HuH-7.5 (cell line): ENCODE measurements at regions not wholly inside any gene's neighbourhood (a gene's known extent, or its start where the extent isn't known, plus 50 kb on each side); places are given as distances from the start of the nearest gene placed in this dataset.

Experiments used
- DNase-seq: peaks from one replicate; pipeline ENCODE4 v3.0.0; 2011; ENCODE audit warnings: low spot score

DNA sequence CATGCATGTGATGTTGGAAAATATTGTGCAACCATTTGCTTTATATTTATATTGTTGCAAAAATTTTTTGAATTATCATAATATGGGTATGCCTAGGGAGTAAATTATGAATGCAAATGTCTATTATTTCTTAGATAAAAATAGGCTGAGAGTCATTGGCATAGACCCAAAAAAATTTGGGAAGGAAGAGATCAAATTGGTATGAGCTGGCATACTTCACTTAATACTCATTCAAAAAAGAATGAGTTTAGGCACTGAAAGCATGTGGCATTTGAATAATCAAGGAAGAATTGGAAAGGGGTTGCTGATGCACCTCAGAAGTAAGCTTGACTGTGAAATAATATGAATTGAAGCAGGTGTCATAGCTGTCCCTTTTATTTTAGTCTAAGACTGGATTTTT is 764.0 kb upstream of the DPPA4 start:
- DNase-seq = no peak

DNA sequence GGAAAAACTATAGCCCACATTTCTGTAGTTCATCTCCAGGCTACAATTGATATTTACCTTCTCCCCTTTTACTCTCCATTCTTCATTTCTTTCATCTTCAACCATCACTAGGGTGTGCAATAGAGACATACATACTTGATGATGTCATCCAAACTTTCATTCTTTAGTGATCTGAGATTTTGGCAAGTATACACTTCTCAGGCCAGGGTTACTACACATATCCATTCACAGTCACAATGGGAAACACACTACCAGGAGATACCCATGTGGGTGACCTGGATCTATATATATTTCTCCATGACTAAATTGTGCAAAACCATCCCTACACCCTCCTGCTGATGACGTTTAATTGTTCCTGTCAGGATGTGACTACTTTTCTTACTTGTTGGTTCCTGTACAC is 769.5 kb upstream of the DPPA4 start:
- no peak for DNase-seq

DNA sequence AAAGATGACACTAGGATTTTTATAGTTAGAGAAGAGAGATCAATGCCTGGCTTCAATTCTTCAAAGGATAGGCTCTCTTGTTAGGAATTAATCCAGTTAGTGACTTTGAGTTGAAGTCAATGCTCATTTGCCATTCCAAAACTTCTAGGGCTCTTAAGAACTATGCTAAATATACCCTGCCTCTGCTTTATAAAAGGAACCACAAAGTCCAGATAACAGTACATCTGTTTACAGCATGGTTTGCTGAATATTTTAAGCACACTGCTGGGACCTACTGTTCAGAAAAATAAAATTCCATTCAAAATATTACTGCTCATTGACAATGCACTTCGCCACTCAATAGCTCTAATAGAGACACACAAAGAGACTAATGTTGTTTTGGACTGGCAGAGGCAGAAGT is 786.6 kb upstream of the DPPA4 start:
- DNase-seq = no peak

DNA sequence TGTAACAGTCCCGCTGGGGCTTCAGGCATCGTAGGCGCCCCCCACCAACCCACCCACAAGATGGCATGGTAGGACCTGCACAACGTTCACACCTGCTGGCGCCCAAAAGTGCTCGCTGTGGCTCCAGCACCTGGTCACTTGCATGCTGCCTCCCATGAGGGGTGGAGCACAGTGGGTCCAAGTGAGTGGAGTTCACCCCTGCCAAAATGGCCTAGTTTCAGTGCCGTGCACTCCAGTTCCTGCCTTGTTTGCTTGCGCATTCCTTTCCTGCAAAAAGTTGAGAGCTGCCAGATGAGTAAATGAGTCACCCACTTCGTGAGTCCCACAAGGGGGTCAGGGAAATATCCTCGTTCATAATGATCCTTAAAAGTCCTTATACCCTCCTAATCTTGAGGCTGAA is 788.7 kb upstream of the DPPA4 start:
- no peak for DNase-seq

DNA sequence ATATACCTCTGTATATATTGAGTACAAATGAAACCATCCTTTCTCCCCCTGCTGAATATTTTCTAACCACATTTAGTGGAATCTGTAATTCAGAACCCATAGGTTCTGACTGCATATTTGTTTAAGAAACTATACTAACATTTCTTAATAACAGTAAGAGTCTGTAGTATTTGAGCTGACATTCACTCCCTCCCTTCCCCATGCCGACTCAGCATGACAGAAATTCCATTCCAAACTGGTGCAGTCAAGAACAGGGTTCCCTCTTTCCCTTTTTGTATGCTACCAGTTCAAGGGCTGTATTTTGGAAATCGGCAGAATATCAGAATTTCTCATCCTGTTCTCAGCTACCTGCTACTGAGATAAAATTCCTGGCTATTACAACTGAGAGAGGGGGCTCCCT is 796.6 kb upstream of the DPPA4 start:
- no peak for DNase-seq

DNA sequence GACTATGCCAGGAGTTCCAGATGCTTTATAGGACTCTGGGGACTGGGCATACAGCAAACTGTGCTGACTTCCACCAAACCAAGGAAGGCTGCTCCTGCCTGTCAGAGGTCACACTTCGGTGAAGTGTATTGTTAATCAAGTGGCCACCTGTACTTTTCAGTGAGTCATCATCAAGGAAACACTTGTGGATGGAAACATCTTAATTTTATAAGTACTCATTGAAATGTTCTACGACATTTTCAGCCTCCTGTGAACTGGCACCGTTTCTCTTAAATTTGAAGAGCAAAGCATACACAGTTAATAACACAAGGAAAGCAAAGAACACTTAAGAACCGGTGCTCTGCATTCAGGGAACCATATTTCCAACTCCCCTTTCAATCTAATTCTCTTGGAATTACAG is 801.7 kb upstream of the DPPA4 start:
- no peak for DNase-seq

DNA sequence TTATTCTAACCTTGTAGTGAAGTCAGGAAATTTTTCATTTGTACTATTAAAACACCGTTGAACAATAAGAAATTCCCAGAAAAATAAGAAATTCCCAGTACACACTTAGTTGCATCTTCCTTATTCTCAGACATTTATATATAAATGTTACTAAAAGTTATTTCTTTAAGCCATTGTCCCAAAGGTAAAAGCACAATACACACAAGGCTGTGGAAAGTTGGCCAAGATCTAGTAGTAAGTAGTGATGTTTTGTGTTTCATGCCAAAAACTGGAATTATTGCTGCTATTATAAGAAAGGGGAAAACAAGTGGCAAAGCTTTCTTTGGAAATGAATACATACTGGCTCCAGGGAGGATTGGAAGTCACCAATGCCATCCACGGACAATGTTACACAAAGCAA is 802.5 kb upstream of the DPPA4 start:
- DNase-seq = no peak

DNA sequence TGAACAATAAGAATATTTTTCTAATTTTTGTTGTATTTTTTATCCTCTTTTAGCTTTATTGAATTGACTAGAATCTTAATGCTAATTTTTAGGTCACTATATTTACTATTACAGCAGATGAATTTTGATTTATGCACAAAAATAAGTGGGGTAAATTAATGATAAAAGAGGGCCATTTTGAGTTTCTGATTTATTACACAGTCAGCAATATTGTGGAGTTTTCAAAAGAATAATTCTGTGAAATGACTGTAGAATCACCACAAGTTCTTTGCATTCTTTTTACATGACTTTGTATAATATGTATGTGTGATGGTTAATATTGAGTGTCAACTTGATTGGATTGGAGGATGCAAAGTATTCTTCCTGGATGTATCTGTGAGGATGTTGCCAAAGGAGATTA is 812.4 kb upstream of the DPPA4 start:
- no peak for DNase-seq

DNA sequence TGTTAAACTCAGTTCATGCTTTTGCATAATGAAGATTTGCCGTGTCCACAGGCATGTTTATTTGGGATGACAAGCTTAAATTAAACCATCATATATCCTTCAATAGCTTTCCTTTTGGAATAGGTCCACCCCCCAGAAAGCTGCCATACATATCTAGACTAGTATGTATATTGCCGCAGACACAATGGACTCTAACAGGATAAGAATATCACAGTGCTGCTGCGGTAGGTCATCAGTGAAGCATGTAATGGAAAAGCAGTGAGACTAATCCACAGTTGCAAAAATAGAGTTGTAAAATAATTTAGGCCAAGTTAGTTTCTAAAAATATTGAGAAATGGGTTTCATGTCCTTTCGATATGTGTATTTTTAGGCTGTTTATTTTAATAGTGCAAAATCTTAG is 819.9 kb upstream of the DPPA4 start:
- DNase-seq = no peak

DNA sequence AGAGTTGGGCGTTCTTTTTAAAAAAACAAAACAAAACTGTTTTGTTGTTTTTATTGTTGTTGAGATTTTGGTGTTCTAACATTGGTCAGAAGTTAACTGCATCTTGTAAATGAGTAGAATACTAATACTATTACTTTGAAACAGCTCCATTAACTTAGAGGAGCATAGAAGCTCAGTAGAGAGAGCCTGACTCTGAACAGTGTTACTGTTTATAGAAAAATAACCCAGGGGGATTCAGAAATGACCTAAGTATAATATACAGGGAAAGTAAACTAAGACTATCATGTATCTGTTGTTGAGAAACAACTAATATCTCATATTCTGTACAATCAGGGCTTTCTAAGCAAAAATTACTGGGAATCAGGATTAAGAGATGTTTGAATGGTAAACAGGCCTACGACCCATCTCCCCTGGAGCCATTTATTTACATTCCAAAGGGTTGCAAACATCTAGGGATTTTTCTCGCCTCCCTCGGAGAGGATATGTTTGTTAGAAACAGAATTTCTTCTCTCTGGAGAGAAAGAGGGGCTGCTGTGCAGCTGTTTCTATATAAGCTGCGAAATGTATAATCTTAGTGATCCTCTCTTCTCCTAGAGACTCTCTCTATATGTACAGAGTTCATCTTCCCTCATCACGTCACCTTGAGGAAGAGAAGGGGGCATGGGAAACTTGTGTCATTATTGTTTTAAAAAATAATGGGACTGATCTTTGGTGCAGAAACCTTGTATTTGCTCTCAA is 827.5 kb upstream of the DPPA4 start:
- peak; percentile 12 for DNase-seq

DNA sequence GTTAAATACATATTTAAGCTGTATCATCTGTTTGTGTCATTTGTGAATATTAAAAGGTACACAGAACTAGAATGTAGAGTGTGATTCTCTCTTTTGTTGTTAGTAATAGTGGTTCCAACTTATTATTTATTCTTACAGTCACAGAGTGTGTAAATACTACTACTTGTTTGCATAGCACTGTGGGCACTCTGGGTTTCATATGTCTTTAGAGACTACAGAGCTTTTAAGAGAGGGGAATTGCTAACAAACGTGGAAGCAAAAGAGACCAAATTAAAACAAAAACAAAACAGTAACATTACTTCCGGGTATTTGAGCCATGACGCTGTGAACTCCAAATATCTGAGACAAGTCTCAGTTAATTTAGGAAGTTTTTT is 828.0 kb upstream of the DPPA4 start:
- DNase-seq = no peak

DNA sequence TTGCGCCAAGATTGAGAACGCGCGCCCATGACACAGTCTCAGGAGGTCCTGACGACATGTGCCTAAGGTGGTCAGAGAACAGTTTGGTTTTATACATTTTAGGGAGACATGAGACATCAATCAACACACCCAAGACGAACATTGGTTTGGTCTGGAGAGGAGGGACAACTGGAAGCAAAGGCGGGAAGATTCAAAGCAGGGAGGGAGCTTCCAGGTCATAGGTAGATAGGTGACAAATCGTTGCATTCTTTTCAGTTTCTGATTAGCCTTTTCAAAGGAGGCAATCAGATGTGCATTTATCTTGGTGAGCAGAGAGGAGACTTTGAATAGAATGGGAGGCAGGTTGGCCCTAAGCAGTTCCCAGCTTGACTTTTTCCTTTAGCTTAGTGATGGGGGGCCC is 828.4 kb upstream of the DPPA4 start:
- DNase-seq = no peak

DNA sequence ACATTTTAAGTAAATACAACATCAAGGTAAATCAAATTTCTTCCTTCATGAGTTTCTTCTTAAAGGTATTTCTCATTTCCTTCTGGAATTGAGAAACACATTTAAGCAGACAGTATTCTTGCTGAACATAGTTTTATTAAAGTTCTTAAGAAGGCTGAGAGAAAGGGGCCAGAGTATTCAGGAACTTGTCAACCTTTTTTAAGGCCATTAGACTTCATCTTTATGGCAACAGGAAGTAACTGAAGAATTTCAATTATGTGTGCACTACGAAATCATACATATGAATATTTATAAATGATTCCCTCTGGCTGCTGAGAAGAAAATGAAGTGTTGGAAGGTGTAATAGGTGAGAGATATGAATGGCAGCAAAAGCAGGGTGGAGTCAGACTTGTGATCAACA is 829.4 kb upstream of the DPPA4 start:
- DNase-seq = no peak

DNA sequence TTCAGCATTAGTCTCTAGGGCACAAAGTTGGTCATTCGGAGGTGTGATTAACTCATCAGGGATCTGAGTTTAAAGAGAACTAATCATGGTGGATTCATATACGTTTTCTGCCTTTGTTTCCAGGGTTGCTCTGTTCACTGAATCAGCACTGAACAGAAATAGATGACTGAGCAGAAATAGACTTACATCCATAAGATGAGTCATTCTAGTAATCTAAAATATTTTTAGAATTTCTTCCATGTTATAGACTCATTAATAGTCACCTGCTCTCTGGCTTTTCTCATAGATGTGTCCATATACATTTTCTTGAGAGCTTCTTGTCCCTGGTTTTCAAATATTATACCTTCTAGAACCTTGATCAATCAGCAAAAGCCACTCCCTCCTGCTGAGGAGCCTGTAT is 837.6 kb upstream of the DPPA4 start:
- no peak for DNase-seq

DNA sequence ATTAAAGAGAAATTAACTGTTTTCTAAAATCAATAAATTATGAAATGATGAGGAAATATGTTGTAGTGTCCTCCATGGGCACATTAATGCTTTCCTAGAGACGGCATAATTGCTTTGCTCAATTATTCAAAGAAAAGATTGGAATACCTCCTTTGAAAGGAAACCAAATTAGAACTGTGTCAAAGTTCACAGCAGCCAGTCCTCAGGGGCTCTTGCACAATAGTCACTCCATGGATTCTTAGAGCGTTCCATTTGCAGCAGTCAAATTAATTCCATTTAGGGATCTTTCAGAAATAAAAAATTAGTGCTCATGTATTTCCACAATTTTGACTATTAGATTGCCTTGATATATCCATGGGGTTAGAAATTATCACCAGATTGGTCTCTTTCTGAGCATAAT is 841.6 kb upstream of the DPPA4 start:
- DNase-seq = no peak

DNA sequence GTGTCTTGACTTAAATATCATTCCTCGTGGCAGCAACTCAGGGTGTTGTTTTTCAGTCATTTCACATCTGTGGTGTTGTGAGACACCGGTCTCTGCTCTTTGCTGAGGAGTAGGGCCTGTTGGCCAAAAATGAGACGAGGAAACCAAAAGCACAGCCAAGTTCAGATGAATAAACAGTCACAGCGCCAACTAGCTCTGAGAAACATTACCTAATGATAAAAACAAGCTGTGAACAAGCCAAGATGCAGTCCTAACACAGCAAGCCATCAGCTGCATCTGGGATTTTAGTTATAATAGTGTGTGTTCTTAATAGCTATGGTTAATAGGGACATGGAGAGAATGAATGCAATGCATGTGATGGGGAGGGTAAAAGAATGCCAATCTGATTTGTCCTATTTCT is 843.4 kb upstream of the DPPA4 start:
- no peak for DNase-seq

DNA sequence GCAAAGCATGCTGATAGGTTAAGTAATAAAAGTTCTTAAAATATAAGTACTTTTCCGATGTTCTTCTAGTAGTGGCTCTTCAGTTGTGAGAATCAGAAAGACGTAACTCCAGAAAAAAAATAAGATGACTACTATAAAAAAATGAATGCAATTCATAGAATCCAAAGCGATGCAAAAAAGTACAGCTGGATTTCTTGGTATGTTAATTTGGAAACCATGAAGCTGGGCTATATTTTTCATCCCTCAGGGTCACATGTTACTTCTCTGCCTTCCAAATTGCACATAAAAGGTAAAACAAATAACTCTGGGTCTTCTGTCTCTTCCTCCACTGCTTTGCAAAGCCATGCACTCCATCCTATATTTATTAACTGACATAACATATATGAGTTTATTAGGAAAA is 843.9 kb upstream of the DPPA4 start:
- no peak for DNase-seq

DNA sequence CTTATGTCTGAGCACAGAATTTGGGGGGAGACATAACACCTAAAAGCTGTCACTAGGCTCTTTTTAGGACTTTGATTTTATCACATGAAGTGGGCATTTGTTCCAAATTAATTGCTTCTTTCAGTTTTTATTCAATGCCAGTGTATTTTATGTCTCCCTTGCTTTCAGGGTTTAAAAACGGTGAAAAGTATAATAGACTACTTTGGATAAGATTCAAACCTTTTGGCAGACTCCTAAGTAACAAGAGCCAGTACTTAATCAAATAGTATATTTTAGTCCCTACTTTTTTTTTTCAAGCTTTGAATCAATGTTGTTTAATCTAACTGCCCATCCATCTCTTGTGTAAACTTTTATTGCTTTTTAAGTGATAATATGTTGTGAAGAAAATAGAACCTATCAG is 847.2 kb upstream of the DPPA4 start:
- no peak for DNase-seq

DNA sequence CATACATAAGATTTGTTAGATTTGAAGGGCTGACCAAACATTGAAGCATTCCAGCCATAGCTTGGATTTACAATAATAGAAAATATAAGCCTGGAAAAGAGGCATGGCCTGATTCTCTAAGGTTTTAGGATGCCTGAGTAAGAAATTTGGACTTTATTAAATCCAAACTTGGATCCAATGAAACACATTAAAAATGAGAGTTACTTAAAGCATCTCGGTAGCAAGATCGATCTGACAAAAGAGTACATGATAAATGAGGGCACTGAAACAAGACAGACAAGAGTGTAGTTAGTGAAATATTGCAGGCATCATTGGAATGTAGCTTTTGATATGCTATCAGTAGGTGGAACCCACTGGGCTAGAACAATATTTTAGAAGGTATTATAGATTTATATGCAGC is 855.7 kb upstream of the DPPA4 start:
- no peak for DNase-seq

DNA sequence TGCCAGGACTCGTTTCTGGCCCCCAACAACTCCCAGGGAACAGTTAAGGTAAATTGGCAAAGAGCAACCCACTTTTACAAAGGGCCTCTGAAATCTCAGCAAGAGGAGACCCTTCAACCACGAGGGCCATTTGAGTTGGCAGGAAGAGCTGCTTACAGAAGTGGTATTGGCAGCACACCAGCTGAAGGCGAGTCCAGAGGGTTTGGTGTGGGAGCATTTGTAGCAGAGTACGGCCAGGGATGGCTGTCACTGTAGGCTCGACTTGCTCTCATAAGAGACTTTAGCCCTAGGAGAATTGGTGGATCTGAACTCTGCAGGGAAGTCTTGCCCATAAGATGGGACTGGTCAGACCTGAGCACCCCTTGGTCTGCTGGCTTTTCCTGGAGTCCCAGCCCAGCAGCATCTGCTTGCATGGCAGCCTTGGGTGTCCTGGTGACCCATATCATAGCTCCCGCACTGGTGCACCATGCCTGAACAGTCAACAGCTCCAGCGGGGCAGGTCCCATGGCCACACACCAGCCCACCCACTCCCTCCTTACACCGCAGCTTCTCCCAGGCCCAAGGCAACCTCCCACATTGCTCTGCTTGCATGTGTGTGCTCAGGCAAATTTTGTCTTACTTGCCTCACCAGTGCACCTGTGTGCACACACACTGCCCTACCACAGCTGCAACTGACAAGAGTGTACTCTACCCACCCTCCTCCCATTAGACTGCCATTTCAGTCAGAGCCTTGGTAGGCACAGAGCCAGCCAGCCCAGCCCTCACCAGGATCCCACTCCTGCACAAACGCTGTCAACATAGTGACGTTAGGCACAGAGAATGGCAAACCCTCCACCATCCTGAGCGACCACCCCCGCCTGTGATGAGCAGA is 861.6 kb upstream of the DPPA4 start:
- DNase-seq = no peak

DNA sequence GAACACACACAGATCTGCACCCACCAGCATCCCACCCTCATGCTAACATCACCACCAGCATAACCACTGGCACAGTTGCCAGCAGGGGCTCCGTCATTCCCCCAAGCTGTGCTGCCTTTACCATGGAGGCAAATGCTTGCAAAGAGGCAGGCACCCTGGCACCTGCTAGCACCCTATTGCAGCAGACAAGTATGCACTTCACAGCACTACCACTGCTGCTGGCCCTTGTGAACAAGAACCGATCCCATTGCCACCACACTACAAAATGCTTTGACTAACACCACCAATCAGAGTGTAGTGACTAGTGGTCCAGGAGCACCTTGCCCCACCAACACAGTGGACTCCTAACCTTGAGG is 862.2 kb upstream of the DPPA4 start:
- DNase-seq = no peak

DNA sequence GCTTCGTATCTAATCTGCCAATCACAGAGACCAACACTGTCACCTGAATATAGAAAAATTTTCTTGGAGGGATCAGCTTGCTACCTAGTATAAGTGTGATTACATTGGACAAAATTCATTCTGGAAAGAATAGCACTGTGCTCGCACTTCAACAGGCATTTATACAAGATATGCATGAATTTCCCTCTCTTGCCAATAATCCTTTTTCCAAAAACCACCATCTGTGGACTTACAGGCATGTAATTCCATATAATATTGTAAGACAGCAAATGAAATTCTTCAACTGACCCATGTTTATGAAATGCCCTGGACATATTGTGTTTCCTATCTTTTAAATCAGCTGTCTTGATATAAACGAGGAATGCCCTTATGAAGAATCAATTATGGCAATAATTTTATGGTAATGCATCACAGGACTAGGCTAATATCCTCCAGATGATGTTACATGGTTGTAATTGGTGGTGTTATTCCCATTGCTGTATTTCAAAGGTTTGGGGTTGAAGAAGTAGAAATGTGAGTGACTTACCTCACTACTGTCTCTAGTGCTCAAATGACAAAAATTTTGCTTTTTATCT is 861.4 kb upstream of the NECTIN3 start:
- no peak for DNase-seq

DNA sequence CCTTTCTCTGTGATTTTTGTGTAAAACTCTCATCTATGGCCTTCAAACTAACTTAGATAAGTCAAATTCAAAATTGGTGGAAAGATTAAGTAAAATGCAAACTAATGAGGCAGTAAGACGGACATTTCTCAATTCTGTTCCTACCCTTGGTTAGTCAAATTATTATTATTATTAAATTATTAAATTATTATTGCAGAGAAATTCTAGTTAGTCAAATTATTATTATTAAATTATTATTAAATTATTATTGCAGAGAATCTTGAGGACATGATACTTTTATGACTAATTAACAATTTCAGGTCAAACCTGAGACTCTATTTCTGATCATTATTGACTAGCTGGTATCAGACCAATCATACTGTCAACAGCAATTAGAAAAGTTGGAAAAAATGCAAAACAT is 845.0 kb upstream of the NECTIN3 start:
- DNase-seq = no peak

DNA sequence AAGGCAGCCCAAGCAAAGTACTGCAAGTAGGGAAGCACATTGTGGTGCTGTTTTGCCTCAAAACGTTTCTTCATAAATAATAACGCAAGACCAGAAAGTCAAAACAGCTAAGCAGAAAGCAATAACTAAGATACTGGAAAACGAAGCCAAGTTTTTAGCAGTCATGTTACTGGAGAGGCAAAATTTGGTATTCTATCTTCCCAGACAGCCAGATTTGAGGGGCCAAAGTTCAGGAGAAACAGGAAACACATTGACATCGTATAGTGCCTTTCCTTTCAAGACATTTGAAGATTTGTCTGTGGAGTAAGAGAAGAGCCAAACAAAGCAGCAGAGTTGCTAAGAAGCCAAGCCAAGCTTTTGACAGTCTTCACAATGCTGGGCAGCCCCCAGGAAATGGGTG is 843.6 kb upstream of the NECTIN3 start:
- DNase-seq = no peak
